Neural cell (in vitro differentiated cells): ENCODE measurements at regions not wholly inside any gene's neighbourhood (a gene's known extent, or its start where the extent isn't known, plus 50 kb on each side); places are given as distances from the start of the nearest gene placed in this dataset.

Experiments used
- CTCF ChIP-seq: fragments of 450-650 bp; IDR thresholded peaks from 2 replicates; pipeline ENCODE4 v1.5.1; 2014; ENCODE audit warnings: antibody characterized with exemption, mild to moderate bottlenecking, moderate library complexity; ENCODE audit not compliant: poor library complexity, severe bottlenecking
- EZH2 ChIP-seq: fragments of 200-600, 300-800 bp; shearing (Covaris generic), sonication (generic); IDR thresholded peaks from 2 replicates; pipeline ENCODE4 v1.6.1; 2014; ENCODE audit warnings: antibody characterized with exemption, low read length, borderline replicate concordance, mild to moderate bottlenecking; ENCODE audit not compliant: insufficient read depth, poor library complexity, severe bottlenecking
- POLR2AphosphoS5 ChIP-seq: IDR thresholded peaks from 2 replicates; pipeline ENCODE4 v1.6.1; 2012
- RAD21 ChIP-seq: fragments of 450-650 bp; conservative IDR thresholded peaks from 2 replicates; pipeline ENCODE4 v1.6.1; 2014; ENCODE audit warnings: antibody characterized with exemption, mild to moderate bottlenecking, moderate library complexity
- REST ChIP-seq: IDR thresholded peaks from 2 replicates; pipeline ENCODE4 v1.6.1; 2012; ENCODE audit warnings: borderline replicate concordance

- TF ChIP-seq CTCF (no peak), RAD21 (no peak), REST (no peak), POLR2AphosphoS5 (no peak), EZH2 (no peak)
These were observed 663.4 kb downstream of the TMTC2 start for GRCh38 chr12:83349907-83350611.
